Colonic mucosa (tissue), 4 donors: ENCODE measurements at regions not wholly inside any gene's neighbourhood (a gene's known extent, or its start where the extent isn't known, plus 50 kb on each side); places are given as distances from the start of the nearest gene placed in this dataset.

Experiments
- DNase-seq: peaks from one replicate; pipeline ENCODE4 v3.0.0-alpha.2; 2020
- H3K27ac ChIP-seq: fragments of 200-600 bp; one replicate; pipeline ENCODE4 v1.8.0; 2021
- H3K27me3 ChIP-seq: fragments of 200-600 bp; one replicate; pipeline ENCODE4 v1.8.0; 2021
- H3K36me3 ChIP-seq: fragments of 200-600 bp; one replicate; pipeline ENCODE4 v1.8.0; 2021
- H3K4me1 ChIP-seq: fragments of 200-600 bp; one replicate; pipeline ENCODE4 v1.8.0; 2021; ENCODE audit warnings: mild to moderate bottlenecking
- H3K4me3 ChIP-seq: fragments of 200-600 bp; one replicate; pipeline ENCODE4 v1.8.0; 2021
- H3K9ac ChIP-seq, 2 donors: one replicate each; pipeline ENCODE4 v1.7.0; 2013; ENCODE audit warnings: control low read depth in 2 of 2, low read depth in 2 of 2, low read length in 2 of 2
- H3K9me3 ChIP-seq: fragments of 200-600 bp; one replicate; pipeline ENCODE4 v1.8.0; 2021
- CTCF ChIP-seq: fragments of 200-600 bp; IDR thresholded peaks from one replicate; pipeline ENCODE4 v1.8.0; 2022; ENCODE audit warnings: antibody characterized with exemption, mild to moderate bottlenecking
- intact Hi-C: fragments of 100-400 bp; cut with DNase I; formaldehyde crosslinking; loops from one replicate; pipeline ENCODE4 v1.14.1; 2022
- donor health status: healthy.
- donor health status: DM: no; HTN: no; CAD: no.
- donor health status: DM: no; HTN: no; CAD: no.

- no peak overlapping the region for H3K9ac ChIP-seq
Measured at GRCh38 chr1:105934806-105935205, 1121.7 kb upstream of the PRMT6 start.

GRCh38 chr1:105964879-105965278 lies 1091.6 kb upstream of the PRMT6 start:
- Histone ChIP-seq H3K36me3 (no peaks in the 10 kb centered on the region), H3K4me1 (no peaks in the 10 kb centered on the region), H3K27ac (no peak overlapping the region), H3K9me3 (no peaks in the 10 kb centered on the region), H3K4me3 (no peak overlapping the region), H3K9ac (no peak overlapping the region), H3K27me3 (no peaks in the 10 kb centered on the region)
- no peak for TF ChIP-seq CTCF
- intact Hi-C loops = no loop called here
- DNase-seq = no peak

More at GRCh38 chr1:105934806-105935205, 1121.7 kb upstream of the PRMT6 start:
- H3K27ac ChIP-seq = no peak overlapping the region
- no peaks in the 10 kb centered on the region for H3K9me3 ChIP-seq
- H3K4me3 ChIP-seq = no peak overlapping the region
- TF ChIP-seq CTCF = no peak
- H3K4me1 ChIP-seq = no peaks in the 10 kb centered on the region
- intact Hi-C loops = no loop called here
- DNase-seq = no peak
- no peaks in the 10 kb centered on the region for H3K36me3 ChIP-seq
- H3K27me3 ChIP-seq = no peaks in the 10 kb centered on the region

GRCh38 chr1:105997516-105997915 lies 1059.0 kb upstream of the PRMT6 start:
- no peaks in the 10 kb centered on the region for H3K27me3 ChIP-seq
- no peaks in the 10 kb centered on the region for H3K4me1 ChIP-seq
- no peak for TF ChIP-seq CTCF
- H3K36me3 ChIP-seq = no peaks in the 10 kb centered on the region
- no peaks in the 10 kb centered on the region for H3K9me3 ChIP-seq
- H3K27ac ChIP-seq = no peak overlapping the region
- DNase-seq = no peak
- intact Hi-C loops = no loop called here
- H3K9ac ChIP-seq = no peak overlapping the region
- no peak overlapping the region for H3K4me3 ChIP-seq

- no peak overlapping the region for H3K4me3 ChIP-seq
- H3K27ac ChIP-seq = no peak overlapping the region
- no peaks in the 10 kb centered on the region for H3K36me3 ChIP-seq
- DNase-seq = no peak
- intact Hi-C loops = no loop called here
- H3K27me3 ChIP-seq = no peaks in the 10 kb centered on the region
- H3K4me1 ChIP-seq = no peaks in the 10 kb centered on the region
- H3K9ac ChIP-seq = no peak overlapping the region
- no peak for TF ChIP-seq CTCF
- no peaks in the 10 kb centered on the region for H3K9me3 ChIP-seq
Measured at GRCh38 chr1:106022312-106022902, 1034.1 kb upstream of the PRMT6 start.

- Histone ChIP-seq H3K4me3 (no peak overlapping the region), H3K36me3 (no peaks in the 10 kb centered on the region), H3K4me1 (no peaks in the 10 kb centered on the region), H3K9me3 (no peaks in the 10 kb centered on the region), H3K27ac (no peak overlapping the region), H3K9ac (no peak overlapping the region), H3K27me3 (no peaks in the 10 kb centered on the region)
- intact Hi-C loops = no loop called here
- TF ChIP-seq CTCF = no peak
- DNase-seq = no peak
Measured at GRCh38 chr1:106027871-106028270, 1028.6 kb upstream of the PRMT6 start.
